Bronchial epithelial cell (primary cell): ENCODE measurements at regions not wholly inside any gene's neighbourhood (a gene's known extent, or its start where the extent isn't known, plus 50 kb on each side); places are given as distances from the start of the nearest gene placed in this dataset.

Experiments
- DNase-seq: peaks from one replicate; pipeline ENCODE4 v3.0.0-alpha.2; 2010; ENCODE audit warnings: low read depth
- FAIRE-seq: peaks from 2 replicates; lab custom pipeline; 2011; peaks lifted over from hg19 to GRCh38; lab: Jason Lieb, UNC
- H3K27me3 ChIP-seq: 2 replicates; pipeline ENCODE4 v1.5.1; 2011; ENCODE audit warnings: low read length; ENCODE audit not compliant: control insufficient read depth, insufficient read depth
- H3K36me3 ChIP-seq: 2 replicates; pipeline ENCODE4 v1.5.1; 2011; ENCODE audit warnings: low read length; ENCODE audit not compliant: control insufficient read depth, insufficient read depth
- H3K4me3 ChIP-seq: 2 replicates; pipeline ENCODE4 v1.5.1; 2011; ENCODE audit warnings: mild to moderate bottlenecking, low read depth, low read length, control low read depth
- CTCF ChIP-seq: IDR thresholded peaks from 2 replicates; pipeline ENCODE4 v1.5.1; 2011; ENCODE audit warnings: mild to moderate bottlenecking, moderate library complexity, low read length, control low read depth, inconsistent platforms; ENCODE audit not compliant: insufficient read depth, severe bottlenecking

DNA sequence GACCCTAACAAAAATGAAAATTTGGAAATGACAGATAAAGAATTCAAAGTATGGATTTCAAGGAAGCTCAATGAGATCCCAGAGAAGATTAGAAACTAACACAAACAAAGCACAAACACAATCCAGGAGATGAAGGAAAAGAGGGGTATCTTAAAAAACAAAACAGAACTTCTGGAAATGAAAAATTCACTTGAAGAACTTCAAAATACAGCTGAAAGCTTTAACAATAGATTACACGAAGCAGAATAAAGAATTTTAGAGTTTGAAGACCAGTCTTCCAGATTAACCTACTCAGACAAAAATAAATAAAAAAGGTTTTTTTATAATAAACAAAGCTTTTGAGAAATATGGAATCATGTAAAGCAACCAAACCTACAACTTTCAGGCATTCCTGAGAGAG is 671.8 kb upstream of the SLC39A10 start:
- Histone ChIP-seq H3K27me3 (no peaks in the 10 kb centered on the region), H3K4me3 (no peak overlapping the region), H3K36me3 (no peaks in the 10 kb centered on the region)
- no peak for DNase-seq
- FAIRE-seq = no peak
- TF ChIP-seq CTCF = no peak

DNA sequence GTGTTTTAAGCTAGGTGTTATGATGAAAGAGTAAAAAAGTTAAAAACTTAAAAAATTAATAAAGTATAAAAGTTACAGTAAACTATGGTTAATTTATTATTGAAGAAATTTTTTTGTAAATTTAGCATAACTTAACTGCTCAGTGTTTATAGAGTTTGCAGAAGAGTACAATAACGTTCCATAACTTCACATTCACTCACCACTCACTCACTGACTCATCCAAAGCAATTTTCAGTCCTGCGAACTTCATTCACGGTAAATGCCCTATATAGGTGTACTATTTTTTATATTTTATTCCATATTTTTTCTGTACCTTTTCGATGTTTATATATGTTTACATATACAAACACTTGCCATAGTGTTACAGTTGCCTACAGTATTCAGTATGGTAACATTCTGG is 694.8 kb upstream of the SLC39A10 start:
- Histone ChIP-seq H3K4me3 (no peak overlapping the region), H3K36me3 (no peaks in the 10 kb centered on the region), H3K27me3 (no peaks in the 10 kb centered on the region)
- FAIRE-seq = no peak
- no peak for DNase-seq
- TF ChIP-seq CTCF = no peak

DNA sequence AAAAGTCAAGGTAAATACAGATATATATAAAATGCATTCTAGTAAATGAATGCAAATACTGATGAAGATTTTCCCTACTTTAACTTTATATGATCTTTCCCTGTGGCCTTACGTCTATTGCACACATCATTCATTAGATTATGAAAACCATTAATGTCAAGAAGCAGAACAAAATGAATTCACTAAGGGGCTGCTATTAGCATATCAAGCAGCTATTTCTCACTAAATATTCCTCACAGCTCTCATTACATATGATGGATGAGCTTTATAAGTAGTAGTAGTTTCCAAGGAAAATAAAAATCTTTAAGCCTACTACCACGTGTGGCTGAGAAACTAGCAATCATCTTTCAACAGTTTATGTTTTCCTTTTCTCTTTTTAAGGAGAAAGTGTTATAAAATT is 702.8 kb upstream of the SLC39A10 start:
- DNase-seq = no peak
- no peak for TF ChIP-seq CTCF
- no peak for FAIRE-seq
- H3K36me3 ChIP-seq = no peaks in the 10 kb centered on the region
- H3K4me3 ChIP-seq = no peak overlapping the region
- no peaks in the 10 kb centered on the region for H3K27me3 ChIP-seq

GRCh38 chr2:194946826-194947225 is 710.2 kb upstream of the SLC39A10 start:
- no peaks in the 10 kb centered on the region for H3K27me3 ChIP-seq
- no peak for DNase-seq
- no peak for FAIRE-seq
- no peak for TF ChIP-seq CTCF
- no peak overlapping the region for H3K4me3 ChIP-seq
- no peaks in the 10 kb centered on the region for H3K36me3 ChIP-seq

DNA sequence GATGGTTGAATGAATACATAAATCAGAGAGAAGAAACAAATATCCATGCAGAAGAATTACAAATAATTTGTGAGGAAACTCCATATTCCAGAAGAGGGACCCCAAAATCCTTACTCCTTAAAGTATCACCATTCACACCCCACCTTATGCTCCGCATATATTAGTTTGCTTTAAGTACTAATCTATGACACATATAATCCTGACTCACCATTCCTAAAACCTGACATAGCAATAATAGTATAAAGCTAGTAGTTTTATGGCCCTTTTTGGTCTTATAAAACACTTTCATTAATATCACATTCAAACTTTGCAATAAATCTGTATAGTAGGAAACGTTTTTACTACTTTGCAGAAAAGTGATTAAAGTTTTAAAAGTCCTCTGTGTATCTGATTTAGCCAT is 719.0 kb upstream of the SLC39A10 start:
- DNase-seq = no peak
- Histone ChIP-seq H3K27me3 (no peaks in the 10 kb centered on the region), H3K4me3 (no peak overlapping the region), H3K36me3 (no peaks in the 10 kb centered on the region)
- TF ChIP-seq CTCF = no peak
- FAIRE-seq = no peak

- no peaks in the 10 kb centered on the region for H3K27me3 ChIP-seq
- H3K36me3 ChIP-seq = no peaks in the 10 kb centered on the region
- no peak for FAIRE-seq
- no peak overlapping the region for H3K4me3 ChIP-seq
- DNase-seq = no peak
- TF ChIP-seq CTCF = no peak
Measured at GRCh38 chr2:194927489-194927888, 729.5 kb upstream of the SLC39A10 start.
